PC-3 (cell line): ENCODE measurements at regions not wholly inside any gene's neighbourhood (a gene's known extent, or its start where the extent isn't known, plus 50 kb on each side); places are given as distances from the start of the nearest gene placed in this dataset.
A peak's percentile ranks its signal among the peaks of the same experiment; 100 is the strongest.

Source experiments
- ATAC-seq: fragments of 200-7000 bp; cut with Tn5 transposase; 2 replicates; pipeline ENCODE4 v1.9.1; 2020; ENCODE audit warnings: mild to moderate bottlenecking, moderate library complexity
- BruUV-seq: library from RNA; stranded (reverse); fragments of 400-500 nt; replicated peaks from 2 replicates; lab custom pipeline; 2021; lab: Mats Ljungman, UMichigan
- CTCF ChIA-PET: fragments of 300-600 bp; sonication (Branson Sonifier 250); formaldehyde crosslinking; loops from one replicate; lab custom pipeline; 2022; ENCODE audit warnings: antibody characterized with exemption; lab: Charles Lee
- POLR2A ChIA-PET: fragments of 300-600 bp; sonication (Branson Sonifier 250); formaldehyde crosslinking; loops from one replicate; lab custom pipeline; 2022; ENCODE audit warnings: antibody characterized with exemption; ENCODE audit not compliant: unreplicated experiment; lab: Charles Lee
- DNase-seq: peaks from one replicate; pipeline ENCODE4 v3.0.0-alpha.2; 2015
- H2AFZ ChIP-seq: fragments of 300-600 bp; sonication (generic); 2 replicates; pipeline ENCODE4 v1.6.0; 2016; ENCODE audit warnings: antibody characterized with exemption, low read length
- H3F3A ChIP-seq: fragments of 300-600 bp; sonication (generic); one replicate; pipeline ENCODE4 v1.6.0; 2017; ENCODE audit warnings: antibody characterized with exemption, low read length, control low read depth, mild to moderate bottlenecking; ENCODE audit not compliant: unreplicated experiment
- H3K27ac ChIP-seq: fragments of 300-600 bp; sonication (generic); 2 replicates; pipeline ENCODE4 v1.5.1; 2016; ENCODE audit warnings: mild to moderate bottlenecking, low read length
- H3K27me3 ChIP-seq: fragments of 300-600 bp; sonication (generic); 2 replicates; pipeline ENCODE4 v1.6.1; 2016; ENCODE audit warnings: low read length, mixed read lengths
- H3K36me3 ChIP-seq: fragments of 300-600 bp; sonication (generic); 2 replicates; pipeline ENCODE4 v1.6.1; 2016; ENCODE audit warnings: low read depth, mixed run types, low read length, mixed read lengths
- H3K4me1 ChIP-seq: fragments of 300-600 bp; sonication (generic); 2 replicates; pipeline ENCODE4 v1.5.1; 2016; ENCODE audit warnings: low read length; ENCODE audit not compliant: insufficient read depth
- H3K4me2 ChIP-seq: fragments of 300-600 bp; sonication (generic); 2 replicates; pipeline ENCODE4 v1.6.0; 2016; ENCODE audit warnings: low read length
- H3K4me3 ChIP-seq: fragments of 300-600 bp; sonication (generic); 2 replicates; pipeline ENCODE4 v1.5.1; 2016; ENCODE audit warnings: mild to moderate bottlenecking, low read length, mixed read lengths
- H3K79me2 ChIP-seq: fragments of 300-600 bp; sonication (generic); 2 replicates; pipeline ENCODE4 v1.6.1; 2017; ENCODE audit warnings: low read length, mixed read lengths
- H3K9ac ChIP-seq: fragments of 300-600 bp; sonication (generic); 2 replicates; pipeline ENCODE4 v1.6.0; 2016; ENCODE audit warnings: mild to moderate bottlenecking, low read length
- H3K9me2 ChIP-seq: fragments of 300-600 bp; sonication (generic); replicated peaks from 2 replicates; pipeline ENCODE4 v1.6.1; 2016; ENCODE audit warnings: mixed run types, low read length, mixed read lengths
- H3K9me3 ChIP-seq: fragments of 300-600 bp; sonication (generic); 2 replicates; pipeline ENCODE4 v1.6.1; 2016; ENCODE audit warnings: low read length, mixed read lengths
- H4K20me1 ChIP-seq: fragments of 300-600 bp; sonication (generic); 2 replicates; pipeline ENCODE4 v1.6.1; 2016; ENCODE audit warnings: low read length, mixed read lengths
- CTCF ChIP-seq: fragments of 300-600 bp; sonication (generic); conservative IDR thresholded peaks from 2 replicates; pipeline ENCODE4 v1.5.1; 2017; ENCODE audit warnings: antibody characterized with exemption, low read depth, mild to moderate bottlenecking, low read length
- EZH2 ChIP-seq: fragments of 300-600 bp; sonication (generic); IDR thresholded peaks from one replicate; pipeline ENCODE4 v1.6.1; 2017; ENCODE audit warnings: antibody characterized with exemption, mild to moderate bottlenecking, low read length; ENCODE audit not compliant: unreplicated experiment
- EZH2phosphoT487 ChIP-seq: fragments of 300-600 bp; sonication (generic); IDR thresholded peaks from 2 replicates; pipeline ENCODE4 v1.6.1; 2018; ENCODE audit warnings: mild to moderate bottlenecking, antibody characterized with exemption, low read length, borderline replicate concordance
- intact Hi-C: fragments of 100-400 bp; cut with micrococcal nuclease; formaldehyde crosslinking; loops from 2 replicates; pipeline ENCODE4 v1.9.0; 2023

DNA sequence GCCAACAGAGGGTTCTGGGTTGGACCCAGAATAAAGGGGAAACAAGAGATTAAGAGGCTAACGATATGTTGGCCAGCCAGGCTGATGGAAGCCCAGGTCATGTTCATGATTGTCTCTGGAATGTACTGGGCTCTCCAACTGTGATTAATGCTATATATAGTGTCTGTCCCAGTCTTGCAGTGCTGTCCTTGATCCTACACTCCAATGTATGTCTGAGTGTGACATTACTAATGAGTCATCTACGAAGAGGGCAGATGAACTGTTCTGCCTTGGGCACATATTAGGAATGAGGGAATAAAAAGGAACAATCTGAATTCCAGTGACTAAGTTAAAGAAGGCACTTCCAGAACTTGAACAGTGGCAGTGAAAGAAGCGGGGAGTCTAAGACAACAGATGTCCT is 142.1 kb downstream of the PDGFRA start:
- Histone ChIP-seq H3K9ac (no peak overlapping the region), H3K27me3 (peaks cover 28% of the 10 kb centered on the region), H3K27ac (no peak overlapping the region), H3F3A (no peaks in the 10 kb centered on the region), H4K20me1 (no peaks in the 10 kb centered on the region), H3K4me1 (no peaks in the 10 kb centered on the region), H3K4me3 (no peak overlapping the region), H2AFZ (no peak overlapping the region), H3K9me2 (no peaks in the 10 kb centered on the region), H3K79me2 (no peaks in the 10 kb centered on the region), H3K9me3 (no peaks in the 10 kb centered on the region), H3K4me2 (no peak overlapping the region), H3K36me3 (no peaks in the 10 kb centered on the region)
- intact Hi-C loops = no loop called here
- BruUV-seq = no TSS peak
- TF ChIP-seq CTCF = no peak
- TF ChIP-seq EZH2 = no peak
- TF ChIP-seq EZH2phosphoT487 = no peak
- DNase-seq (peak; percentile 50), ATAC-seq (no peak)
- ChIA-PET CTCF (no interaction called here), POLR2A (interaction anchor here (0.6 kb wide), 1 partner anchor 164 kb away, joined by 4 read pairs; no protein-coding TSS in a partner anchor)

DNA sequence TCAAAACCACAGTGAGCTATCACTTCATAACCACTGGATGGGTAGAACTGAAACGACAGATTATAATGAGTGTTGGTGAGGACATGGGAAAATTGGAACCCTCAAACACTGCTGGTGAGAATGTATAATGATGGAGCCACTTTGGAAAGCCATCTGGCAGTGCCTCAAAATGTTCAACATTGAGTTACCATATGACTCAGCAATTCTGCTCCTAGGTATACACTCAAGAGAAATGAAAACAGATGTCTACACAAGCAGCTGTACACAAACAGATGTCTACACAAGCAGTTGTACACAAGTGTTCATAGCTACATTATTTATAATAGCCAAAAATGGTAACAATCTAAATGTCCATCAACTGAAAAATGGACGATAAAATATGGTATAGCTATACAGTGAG is 143.9 kb downstream of the PDGFRA start:
- DNase-seq (no peak), ATAC-seq (no peak)
- Histone ChIP-seq H3K4me2 (no peak overlapping the region), H3K9ac (no peak overlapping the region), H3K79me2 (no peaks in the 10 kb centered on the region), H3K27ac (no peak overlapping the region), H3K27me3 (peaks cover 24% of the 10 kb centered on the region), H3F3A (no peaks in the 10 kb centered on the region), H3K9me3 (no peaks in the 10 kb centered on the region), H3K4me1 (no peaks in the 10 kb centered on the region), H3K9me2 (no peaks in the 10 kb centered on the region), H3K36me3 (no peaks in the 10 kb centered on the region), H4K20me1 (no peaks in the 10 kb centered on the region), H3K4me3 (no peak overlapping the region), H2AFZ (no peak overlapping the region)
- ChIA-PET POLR2A (no interaction called here), CTCF (no interaction called here)
- intact Hi-C loops = no loop called here
- BruUV-seq = no TSS peak
- no peak for TF ChIP-seq EZH2
- TF ChIP-seq EZH2phosphoT487 = no peak
- no peak for TF ChIP-seq CTCF

GRCh38 chr4:54373718-54374210 is 144.7 kb downstream of the PDGFRA start:
- no peak overlapping the region for H3K4me3 ChIP-seq
- no TSS peak for BruUV-seq
- no peak overlapping the region for H2AFZ ChIP-seq
- no peaks in the 10 kb centered on the region for H3K4me1 ChIP-seq
- no peaks in the 10 kb centered on the region for H3K79me2 ChIP-seq
- no peaks in the 10 kb centered on the region for H3K9me2 ChIP-seq
- no peak overlapping the region for H3K4me2 ChIP-seq
- peaks cover 17% of the 10 kb centered on the region for H3K27me3 ChIP-seq
- CTCF ChIA-PET = no interaction called here
- no peaks in the 10 kb centered on the region for H3F3A ChIP-seq
- H3K36me3 ChIP-seq = no peaks in the 10 kb centered on the region
- intact Hi-C loops = no loop called here
- no peaks in the 10 kb centered on the region for H3K9me3 ChIP-seq
- no peak for ATAC-seq
- POLR2A ChIA-PET = no interaction called here
- DNase-seq = no peak
- no peak overlapping the region for H3K27ac ChIP-seq
- H4K20me1 ChIP-seq = no peaks in the 10 kb centered on the region
- TF ChIP-seq EZH2 = no peak
- TF ChIP-seq EZH2phosphoT487 = no peak
- TF ChIP-seq CTCF = no peak
- H3K9ac ChIP-seq = no peak overlapping the region
